Stimulated activated naive CD8-positive, alpha-beta T cell treated with anti-CD3 and anti-CD28 coated beads, Interleukin-15, Interleukin-2, amounts not matched to agents 100 ng/mL and 50 ng/mL, for 24 hours (primary cell): ENCODE measurements at regions not wholly inside any gene's neighbourhood (a gene's known extent, or its start where the extent isn't known, plus 50 kb on each side); places are given as distances from the start of the nearest gene placed in this dataset.
"Not testable (repeated sequence)": the region's sequence is repeated elsewhere in the genome, so short reads cannot be mapped to it uniquely, and the experiment has no call there.

Experiments
- H3K27ac Mint-ChIP-seq: one replicate; pipeline ENCODE4 v1.8.0; 2021; ENCODE audit warnings: mild to moderate bottlenecking, mixed read lengths
- H3K27me3 Mint-ChIP-seq: one replicate; pipeline ENCODE4 v1.8.0; 2021; ENCODE audit warnings: mixed read lengths
- H3K36me3 Mint-ChIP-seq: one replicate; pipeline ENCODE4 v1.8.0; 2021; ENCODE audit warnings: low read depth, mixed read lengths
- H3K4me1 Mint-ChIP-seq: one replicate; pipeline ENCODE4 v1.8.0; 2021; ENCODE audit warnings: low read depth, mixed read lengths
- H3K4me3 Mint-ChIP-seq: one replicate; pipeline ENCODE4 v1.8.0; 2021; ENCODE audit warnings: mild to moderate bottlenecking, mixed read lengths
- H3K9me3 Mint-ChIP-seq: one replicate; pipeline ENCODE4 v1.8.0; 2021; ENCODE audit warnings: mixed read lengths

- not testable (repeated sequence) for H3K4me3 Mint-ChIP-seq, H3K27me3 Mint-ChIP-seq, H3K9me3 Mint-ChIP-seq, H3K27ac Mint-ChIP-seq
- Mint-ChIP-seq H3K4me1 (peaks cover 34% of the 10 kb centered on the region), H3K36me3 (peaks cover 50% of the 10 kb centered on the region)
Measured at GRCh38 chr14:50030911-50031310, 85.5 kb downstream of the VCPKMT start.

GRCh38 chr14:50031602-50032313, 84.6 kb downstream of the VCPKMT start:
- Mint-ChIP-seq H3K36me3 (peaks cover 56% of the 10 kb centered on the region), H3K4me3 (no peak overlapping the region), H3K4me1 (peaks cover 36% of the 10 kb centered on the region), H3K27me3 (no peaks in the 10 kb centered on the region), H3K9me3 (peaks cover 4% of the 10 kb centered on the region), H3K27ac (no peak overlapping the region)

GRCh38 chr14:50032462-50033167, 83.8 kb downstream of the VCPKMT start:
- not testable (repeated sequence) for H3K4me3 Mint-ChIP-seq, H3K9me3 Mint-ChIP-seq, H3K27me3 Mint-ChIP-seq, H3K27ac Mint-ChIP-seq
- H3K36me3 Mint-ChIP-seq = peaks cover 57% of the 10 kb centered on the region
- H3K4me1 Mint-ChIP-seq = peaks cover 45% of the 10 kb centered on the region

GRCh38 chr14:50035214-50035613, 81.2 kb downstream of the VCPKMT start:
- peaks cover 53% of the 10 kb centered on the region for H3K36me3 Mint-ChIP-seq
- no peak overlapping the region for H3K27ac Mint-ChIP-seq
- H3K4me1 Mint-ChIP-seq = peaks cover 66% of the 10 kb centered on the region
- no peaks in the 10 kb centered on the region for H3K27me3 Mint-ChIP-seq
- no peak overlapping the region for H3K4me3 Mint-ChIP-seq
- H3K9me3 Mint-ChIP-seq = peaks cover 4% of the 10 kb centered on the region

GRCh38 chr14:50036211-50036610, 80.2 kb downstream of the VCPKMT start:
- Mint-ChIP-seq H3K4me1 (peaks cover 69% of the 10 kb centered on the region), H3K9me3 (peaks cover 2% of the 10 kb centered on the region), H3K27ac (no peak overlapping the region), H3K27me3 (no peaks in the 10 kb centered on the region), H3K36me3 (peaks cover 44% of the 10 kb centered on the region), H3K4me3 (no peak overlapping the region)

- Mint-ChIP-seq H3K9me3 (no peaks in the 10 kb centered on the region), H3K4me1 (peaks cover 70% of the 10 kb centered on the region), H3K36me3 (peaks cover 41% of the 10 kb centered on the region)
Measured at GRCh38 chr14:50036637-50037036, 79.7 kb downstream of the VCPKMT start.

GRCh38 chr14:50037240-50037639, 79.1 kb downstream of the VCPKMT start:
- Mint-ChIP-seq H3K36me3 (peaks cover 38% of the 10 kb centered on the region), H3K27ac (peak overlapping the region; percentile 98), H3K27me3 (no peaks in the 10 kb centered on the region), H3K9me3 (no peaks in the 10 kb centered on the region), H3K4me3 (peak overlapping the region; percentile 56), H3K4me1 (peaks cover 69% of the 10 kb centered on the region)

More at GRCh38 chr14:50036637-50037036, 79.7 kb downstream of the VCPKMT start:
- Mint-ChIP-seq H3K27me3 (no peaks in the 10 kb centered on the region), H3K27ac (no peak overlapping the region), H3K4me3 (no peak overlapping the region)

GRCh38 chr14:50037852-50038251, 78.5 kb downstream of the VCPKMT start:
- Mint-ChIP-seq H3K36me3 (peaks cover 35% of the 10 kb centered on the region), H3K4me1 (peaks cover 69% of the 10 kb centered on the region), H3K27me3 (no peaks in the 10 kb centered on the region), H3K9me3 (no peaks in the 10 kb centered on the region), H3K27ac (peak overlapping the region; percentile 98), H3K4me3 (peak overlapping the region; percentile 82)

GRCh38 chr14:50038398-50039119, 77.8 kb downstream of the VCPKMT start:
- no peaks in the 10 kb centered on the region for H3K27me3 Mint-ChIP-seq
- H3K9me3 Mint-ChIP-seq = no peaks in the 10 kb centered on the region
- H3K36me3 Mint-ChIP-seq = peaks cover 34% of the 10 kb centered on the region
- peaks cover 74% of the 10 kb centered on the region for H3K4me1 Mint-ChIP-seq
- peak overlapping the region; percentile 82 for H3K4me3 Mint-ChIP-seq
- H3K27ac Mint-ChIP-seq = peak overlapping the region; percentile 98

GRCh38 chr14:50039120-50039517, 77.3 kb downstream of the VCPKMT start:
- Mint-ChIP-seq H3K4me3 (peak overlapping the region; percentile 82), H3K27me3 (no peaks in the 10 kb centered on the region), H3K4me1 (peaks cover 75% of the 10 kb centered on the region), H3K36me3 (peaks cover 29% of the 10 kb centered on the region), H3K27ac (peak overlapping the region; percentile 98), H3K9me3 (no peaks in the 10 kb centered on the region)

GRCh38 chr14:50039734-50040400, 76.5 kb downstream of the VCPKMT start:
- Mint-ChIP-seq H3K4me1 (peaks cover 81% of the 10 kb centered on the region), H3K4me3 (peak overlapping the region; percentile 82), H3K36me3 (peaks cover 28% of the 10 kb centered on the region), H3K27me3 (no peaks in the 10 kb centered on the region), H3K9me3 (no peaks in the 10 kb centered on the region), H3K27ac (peak overlapping the region; percentile 98)

- peaks cover under 1% of the 10 kb centered on the region for H3K9me3 Mint-ChIP-seq
- peak overlapping the region; percentile 98 for H3K27ac Mint-ChIP-seq
- peak overlapping the region; percentile 82 for H3K4me3 Mint-ChIP-seq
- peaks cover 82% of the 10 kb centered on the region for H3K4me1 Mint-ChIP-seq
- H3K36me3 Mint-ChIP-seq = peaks cover 32% of the 10 kb centered on the region
- no peaks in the 10 kb centered on the region for H3K27me3 Mint-ChIP-seq
Measured at GRCh38 chr14:50040401-50040775, 76.0 kb downstream of the VCPKMT start.

GRCh38 chr14:50040895-50041465, 75.4 kb downstream of the VCPKMT start:
- peaks cover 38% of the 10 kb centered on the region for H3K36me3 Mint-ChIP-seq
- no peaks in the 10 kb centered on the region for H3K27me3 Mint-ChIP-seq
- H3K9me3 Mint-ChIP-seq = peaks cover 7% of the 10 kb centered on the region
- H3K4me1 Mint-ChIP-seq = peaks cover 88% of the 10 kb centered on the region
- peak overlapping the region; percentile 82 for H3K4me3 Mint-ChIP-seq
- peak overlapping the region; percentile 98 for H3K27ac Mint-ChIP-seq

- H3K27me3 Mint-ChIP-seq = no peaks in the 10 kb centered on the region
- peaks cover 93% of the 10 kb centered on the region for H3K4me1 Mint-ChIP-seq
- H3K4me3 Mint-ChIP-seq = no peak overlapping the region
- peak overlapping the region; percentile 26 for H3K27ac Mint-ChIP-seq
- peaks cover 7% of the 10 kb centered on the region for H3K9me3 Mint-ChIP-seq
- peaks cover 36% of the 10 kb centered on the region for H3K36me3 Mint-ChIP-seq
Measured at GRCh38 chr14:50041980-50042379, 74.4 kb downstream of the VCPKMT start.
